Spleen (tissue), 11 donors: ENCODE measurements at regions not wholly inside any gene's neighbourhood (a gene's known extent, or its start where the extent isn't known, plus 50 kb on each side); places are given as distances from the start of the nearest gene placed in this dataset.
"Not testable (repeated sequence)": the region's sequence is repeated elsewhere in the genome, so short reads cannot be mapped to it uniquely, and the experiment has no call there.

Experiments used
- DNase-seq: peaks from one replicate; pipeline ENCODE4 v3.0.0-alpha.2; 2020
- H3K27ac ChIP-seq, 8 donors: fragments of 200-600 bp; sonication (generic) in 7 of 8; 1 replicate in 4 of 8; 2 replicates in 4 of 8; pipeline versions ENCODE4 v1.5.0 to v1.8.0; 2016 to 2021; ENCODE audit warnings: inconsistent platforms in 4 of 8, mild to moderate bottlenecking in 4 of 8, moderate library complexity in 1 of 8
- H3K27me3 ChIP-seq, 7 donors: fragments of 200-600 bp; sonication (generic) in 6 of 7; replicated peaks in 1 of 7; 1 replicate in 4 of 7; 2 replicates in 3 of 7; pipeline versions ENCODE4 v1.5.0 to v1.8.0; 2016 to 2021; ENCODE audit warnings: inconsistent platforms in 3 of 7, mild to moderate bottlenecking in 1 of 7
- H3K36me3 ChIP-seq, 6 donors: fragments of 200-600 bp; sonication (generic) in 5 of 6; 1 replicate in 4 of 6; 2 replicates in 2 of 6; pipeline versions ENCODE4 v1.5.0 to v1.8.0; 2016 to 2021; ENCODE audit warnings: inconsistent platforms in 2 of 6
- H3K4me1 ChIP-seq, 6 donors: fragments of 200-600 bp; sonication (generic) in 5 of 6; 1 replicate in 3 of 6; 2 replicates in 3 of 6; pipeline versions ENCODE4 v1.5.0 to v1.8.0; 2016 to 2021; ENCODE audit warnings: inconsistent platforms in 3 of 6
- H3K4me3 ChIP-seq, 8 donors: fragments of 200-600 bp; sonication (generic) in 7 of 8; 1 replicate in 4 of 8; 2 replicates in 4 of 8; pipeline versions ENCODE4 v1.5.0 to v1.8.0; 2016 to 2021; ENCODE audit warnings: inconsistent platforms in 4 of 8, mild to moderate bottlenecking in 4 of 8, moderate library complexity in 2 of 8
- H3K9me3 ChIP-seq, 8 donors: fragments of 200-600 bp; sonication (generic) in 7 of 8; 1 replicate in 4 of 8; 2 replicates in 4 of 8; pipeline versions ENCODE4 v1.5.0 to v1.8.0; 2016 to 2021; ENCODE audit warnings: inconsistent platforms in 4 of 8
- POLR2A ChIP-seq, 3 donors: fragments of 450-650 bp; IDR thresholded peaks; one replicate each; pipeline ENCODE4 v1.5.1; 2017; ENCODE audit warnings: antibody characterized with exemption in 3 of 3, mild to moderate bottlenecking in 1 of 3
- POLR2AphosphoS5 ChIP-seq, 3 donors: sonication (generic); formaldehyde crosslinking; IDR thresholded peaks; one replicate each; pipeline ENCODE4 v1.5.1; 2017; ENCODE audit warnings: antibody characterized with exemption in 3 of 3
- WGBS, 5 donors: extraction: QIAGEN DNeasy Blood & Tissue Kit in 3 of 5; methylation state at CpG; one replicate each; pipeline versions ENCODE4 v1.1.5 to v1.1.7; 2013 to 2018; 5-methylcytosine and 5-hydroxymethylcytosine counted together
- intact Hi-C: fragments of 100-400 bp; cut with DNase I; formaldehyde crosslinking; loops from one replicate; pipeline ENCODE4 v1.15.0; 2023; ENCODE audit warnings: low total_unique reads
- TF ChIP-seq, protein P1 (sequence below), 11 experiments: fragments of 200-600 bp in 7 of 11; fragments of 450-650 bp in 4 of 11; sonication (generic) in 4 of 11; IDR thresholded peaks in 8 of 11; conservative IDR thresholded peaks in 3 of 11; 1 replicate in 7 of 11; 2 replicates in 4 of 11; pipeline versions ENCODE4 v1.4.0 to v1.8.0; 2016 to 2021; ENCODE audit warnings: antibody characterized with exemption in 11 of 11, inconsistent platforms in 4 of 11, mild to moderate bottlenecking in 1 of 11
- donor health status: healthy with polysubstance abuse.
- donor health status: DM: no; HTN: no; CAD: no; lungs with moderate emphysema.
- donor health status: DM: no; HTN: no; CAD: no.
- donor health status: Bipolar disorder and iron deficiency.
- donor health status: healthy.
- donor health status: DM: no; HTN: no; CAD: no.
- donor health status: DM: yes; HTN: yes; CAD: no.

DNA sequence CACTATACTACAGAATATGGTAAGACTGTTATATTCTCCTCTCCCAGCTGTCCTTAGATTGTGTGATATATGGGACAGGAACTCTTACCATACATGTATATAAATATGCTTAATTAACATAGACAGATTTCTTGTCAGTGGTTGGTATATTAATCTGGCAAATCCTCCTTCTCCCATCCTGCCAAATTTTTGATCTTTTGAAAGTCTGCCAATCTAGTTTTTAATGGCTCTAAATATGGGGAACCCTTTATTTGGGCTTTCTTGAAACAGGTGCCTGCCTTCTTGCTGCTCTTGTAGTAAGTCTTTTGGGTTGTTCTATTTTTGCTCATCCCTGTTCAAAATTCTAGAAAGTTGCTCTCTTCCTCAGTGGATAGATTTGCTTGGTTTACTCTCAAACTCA, 63.5 kb downstream of the SPATA31D1 start:
- Histone ChIP-seq H3K27me3 (no peaks in the 10 kb centered on the region), H3K36me3 (no peaks in the 10 kb centered on the region), H3K9me3 (peaks cover 0 to 5% (median under 1%) of the 10 kb centered on the region in 8 donors), H3K4me1 (no peaks in the 10 kb centered on the region), H3K4me3 (no peak overlapping the region), H3K27ac (no peak overlapping the region)
- DNase-seq, result no peak
- TF ChIP-seq POLR2AphosphoS5 (IDR thresholded peaks at IDR 0.05), result no peak
- TF ChIP-seq, protein P1, sequence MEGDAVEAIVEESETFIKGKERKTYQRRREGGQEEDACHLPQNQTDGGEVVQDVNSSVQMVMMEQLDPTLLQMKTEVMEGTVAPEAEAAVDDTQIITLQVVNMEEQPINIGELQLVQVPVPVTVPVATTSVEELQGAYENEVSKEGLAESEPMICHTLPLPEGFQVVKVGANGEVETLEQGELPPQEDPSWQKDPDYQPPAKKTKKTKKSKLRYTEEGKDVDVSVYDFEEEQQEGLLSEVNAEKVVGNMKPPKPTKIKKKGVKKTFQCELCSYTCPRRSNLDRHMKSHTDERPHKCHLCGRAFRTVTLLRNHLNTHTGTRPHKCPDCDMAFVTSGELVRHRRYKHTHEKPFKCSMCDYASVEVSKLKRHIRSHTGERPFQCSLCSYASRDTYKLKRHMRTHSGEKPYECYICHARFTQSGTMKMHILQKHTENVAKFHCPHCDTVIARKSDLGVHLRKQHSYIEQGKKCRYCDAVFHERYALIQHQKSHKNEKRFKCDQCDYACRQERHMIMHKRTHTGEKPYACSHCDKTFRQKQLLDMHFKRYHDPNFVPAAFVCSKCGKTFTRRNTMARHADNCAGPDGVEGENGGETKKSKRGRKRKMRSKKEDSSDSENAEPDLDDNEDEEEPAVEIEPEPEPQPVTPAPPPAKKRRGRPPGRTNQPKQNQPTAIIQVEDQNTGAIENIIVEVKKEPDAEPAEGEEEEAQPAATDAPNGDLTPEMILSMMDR (IDR thresholded peaks at IDR 0.05 in 8 of 11, conservative IDR thresholded peaks at IDR 0.05 in 3 of 11), result no peak
- TF ChIP-seq POLR2A (IDR thresholded peaks at IDR 0.05), result no peak
- intact Hi-C loops, result no loop called here

DNA sequence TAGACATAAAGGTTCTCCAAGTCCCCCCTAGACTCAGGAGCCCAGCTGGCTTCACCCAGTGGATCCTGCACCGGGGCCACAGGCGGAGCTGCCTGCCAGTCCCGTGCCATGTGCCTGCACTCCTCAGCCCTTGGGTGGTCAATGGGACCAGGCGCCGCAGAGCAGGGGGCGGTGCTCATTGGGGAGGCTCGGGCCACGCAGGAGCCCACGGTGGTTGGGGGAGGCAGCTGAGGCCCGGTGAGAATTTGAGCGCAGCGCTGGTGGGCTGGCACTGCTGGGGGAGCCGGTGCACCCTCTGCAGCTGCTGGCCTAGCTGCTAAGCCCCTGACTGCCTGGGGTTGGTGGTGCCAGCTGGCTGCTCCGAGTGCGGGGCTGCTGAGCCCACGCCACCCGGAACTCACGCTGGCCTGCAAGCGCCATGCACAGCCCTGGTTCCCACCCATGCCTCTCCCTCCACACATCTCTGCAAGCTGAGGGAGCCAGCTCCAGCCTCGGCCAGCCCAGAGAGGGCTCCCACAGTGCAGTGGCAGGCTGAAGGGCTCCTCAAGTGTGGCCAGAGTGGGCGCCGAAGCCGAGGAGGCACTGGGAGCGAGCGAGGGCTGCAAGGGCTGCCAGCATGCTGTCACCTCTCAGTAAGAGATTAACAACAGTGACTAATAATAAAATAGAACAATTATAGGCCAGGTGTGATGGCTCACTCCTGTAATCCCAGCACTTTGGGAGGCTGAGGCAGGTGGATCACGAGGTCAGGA, 65.9 kb downstream of the SPATA31D1 start:
- Histone ChIP-seq H3K27me3 (no peaks in the 10 kb centered on the region), H3K36me3 (no peaks in the 10 kb centered on the region), H3K9me3 (no peaks in the 10 kb centered on the region), H3K27ac (no peak overlapping the region), H3K4me3 (no peak overlapping the region), H3K4me1 (no peaks in the 10 kb centered on the region)
- TF ChIP-seq POLR2AphosphoS5 (IDR thresholded peaks at IDR 0.05), result no peak
- TF ChIP-seq, protein P1 (IDR thresholded peaks at IDR 0.05 in 8 of 11, conservative IDR thresholded peaks at IDR 0.05 in 3 of 11), result no peak
- no peak for TF ChIP-seq POLR2A (IDR thresholded peaks at IDR 0.05)
- intact Hi-C loops, result no loop called here
- WGBS, 5 donors, result 90 to 97% (median 96%) methylated on average over 12 to 26 of the region's 26 CpGs
- peak; percentile 73 for DNase-seq

DNA sequence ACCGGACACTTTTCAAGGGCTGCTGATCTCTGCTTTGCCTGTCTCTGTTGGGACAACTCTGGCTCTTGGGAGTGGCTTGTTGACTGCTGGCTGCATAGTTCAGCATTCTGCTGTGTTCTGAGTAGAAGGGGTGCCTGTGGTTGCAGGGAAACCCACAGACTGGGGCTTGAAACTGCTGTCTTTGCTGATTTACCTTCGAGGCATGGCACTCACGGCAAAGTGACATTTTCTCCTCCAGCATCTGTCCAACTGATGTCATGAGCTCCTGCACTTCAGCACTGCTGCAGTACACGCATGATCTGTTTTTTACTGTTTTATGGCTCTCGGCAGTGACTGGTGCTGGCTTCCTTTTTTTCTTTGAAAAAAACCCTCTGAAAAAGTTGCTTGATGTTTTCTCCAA, 69.2 kb downstream of the SPATA31D1 start:
- no peak for TF ChIP-seq POLR2A (IDR thresholded peaks at IDR 0.05)
- no peak for TF ChIP-seq POLR2AphosphoS5 (IDR thresholded peaks at IDR 0.05)
- TF ChIP-seq, protein P1 (IDR thresholded peaks at IDR 0.05 in 8 of 11, conservative IDR thresholded peaks at IDR 0.05 in 3 of 11), result no peak
- intact Hi-C loops, result no loop called here
- no peaks in the 10 kb centered on the region for H3K9me3 ChIP-seq
- 29 to 61% (median 42%) methylated on average over 5 of the region's 5 CpGs for WGBS, 5 donors
- no peaks in the 10 kb centered on the region for H3K27me3 ChIP-seq
- no peak overlapping the region for H3K4me3 ChIP-seq
- H3K27ac ChIP-seq, result no peak overlapping the region
- H3K4me1 ChIP-seq, result no peaks in the 10 kb centered on the region
- DNase-seq, result no peak
- no peaks in the 10 kb centered on the region for H3K36me3 ChIP-seq

DNA sequence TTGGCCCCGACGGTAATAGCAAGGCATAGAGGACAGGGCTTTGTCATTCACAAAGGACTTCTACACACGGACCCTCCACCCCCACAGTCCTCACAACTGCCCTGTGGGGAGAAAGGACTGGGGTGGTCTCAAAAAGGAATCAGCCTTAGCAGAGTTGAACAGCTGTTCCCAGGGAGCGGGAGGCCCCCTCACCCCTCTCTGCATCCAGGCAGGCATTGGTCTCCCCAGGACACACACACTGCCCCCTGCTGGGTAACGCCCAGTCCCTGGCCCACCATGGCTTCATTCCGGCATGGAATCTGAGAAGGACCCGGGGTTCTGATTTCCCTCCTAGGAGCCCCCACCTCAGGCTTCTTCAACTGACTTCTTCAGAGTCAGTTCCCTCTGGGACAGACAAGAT, 73.2 kb downstream of the SPATA31D1 start:
- intact Hi-C loops, H3K9me3 ChIP-seq, DNase-seq, H3K27me3 ChIP-seq, H3K4me1 ChIP-seq, H3K4me3 ChIP-seq, H3K36me3 ChIP-seq, H3K27ac ChIP-seq: not testable (repeated sequence)
- 85 to 90% (median 89%) methylated on average over 6 to 7 of the region's 7 CpGs for WGBS, 5 donors
